HG03469 (cell line): ENCODE measurements at regions not wholly inside any gene's neighbourhood (a gene's known extent, or its start where the extent isn't known, plus 50 kb on each side); places are given as distances from the start of the nearest gene placed in this dataset.

Source experiments
- ATAC-seq: cut with Tn5 transposase; IDR thresholded peaks from one replicate; pipeline ENCODE4 v1.9.1; 2021; ENCODE audit warnings: mild to moderate bottlenecking, moderate library complexity, moderate number of reproducible peaks; ENCODE audit not compliant: unreplicated experiment

DNA sequence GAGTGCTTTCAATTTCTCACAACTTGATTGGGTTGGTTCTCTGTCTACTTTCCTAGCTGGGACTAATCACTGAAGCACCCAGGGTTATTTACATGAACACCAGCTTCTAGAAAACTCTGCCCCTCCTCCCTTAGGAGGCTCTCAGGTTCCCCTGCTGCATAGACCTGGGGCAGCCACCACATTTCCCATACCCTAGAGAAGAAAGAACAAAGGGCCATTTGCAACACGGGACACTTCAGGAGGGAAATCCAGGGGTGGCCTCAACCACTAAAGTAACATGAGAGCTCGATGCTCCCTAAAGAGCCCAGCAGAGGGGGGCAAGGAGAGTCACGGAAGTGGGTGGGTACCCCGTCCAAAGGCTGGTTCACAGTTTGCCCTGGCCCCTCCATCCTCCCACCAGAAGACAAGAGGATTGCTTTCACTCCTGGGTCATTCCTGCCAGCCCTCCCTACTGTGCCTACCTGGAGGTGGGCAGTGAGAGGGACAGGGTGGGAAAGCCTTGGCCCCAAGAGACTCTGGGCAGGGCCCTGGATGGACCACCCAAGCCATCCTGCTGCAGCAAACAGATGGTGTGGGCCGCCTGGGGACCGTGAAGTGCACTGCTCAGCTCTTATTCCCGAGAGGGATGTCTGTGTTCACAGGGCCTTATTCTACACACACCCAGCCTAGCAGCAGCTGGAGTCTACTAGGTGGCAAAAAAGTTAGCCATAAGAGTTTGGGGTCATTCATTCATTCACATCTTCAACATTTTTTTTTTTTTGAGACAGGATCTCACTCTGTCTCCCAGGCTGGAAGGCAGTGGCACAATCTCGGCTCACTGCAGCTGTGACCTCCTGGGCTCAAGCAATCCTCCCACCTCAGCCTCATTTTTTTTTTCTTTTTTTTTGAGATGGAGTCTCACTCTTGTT is 392.1 kb downstream of the SOX9 start:
- no peak for ATAC-seq

DNA sequence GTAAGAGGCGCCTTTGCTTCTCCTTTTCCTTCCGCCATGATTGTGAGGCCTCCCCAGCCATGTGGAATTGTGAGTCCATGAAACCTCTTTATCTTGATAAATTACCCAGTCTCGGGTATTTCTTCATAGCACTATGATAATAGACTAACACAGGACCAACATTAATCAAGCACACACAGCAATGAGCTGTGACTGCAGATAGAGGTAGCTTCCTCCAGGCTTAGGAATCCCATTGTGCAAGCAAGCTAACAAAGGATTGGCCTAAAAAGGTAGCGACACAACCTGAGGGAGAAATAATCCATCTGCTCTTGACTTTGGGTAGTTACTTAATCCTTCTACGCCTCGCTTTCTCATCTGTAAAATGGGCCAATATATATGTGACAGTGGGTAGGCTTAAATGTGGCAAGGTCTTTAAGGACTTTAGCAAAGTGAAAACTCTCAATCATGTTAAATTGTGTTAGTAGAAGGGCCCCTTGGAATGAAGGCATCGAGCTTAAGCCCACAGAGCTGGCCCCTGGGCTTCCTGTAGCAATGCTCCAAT is 393.6 kb downstream of the SOX9 start:
- ATAC-seq = no peak

DNA sequence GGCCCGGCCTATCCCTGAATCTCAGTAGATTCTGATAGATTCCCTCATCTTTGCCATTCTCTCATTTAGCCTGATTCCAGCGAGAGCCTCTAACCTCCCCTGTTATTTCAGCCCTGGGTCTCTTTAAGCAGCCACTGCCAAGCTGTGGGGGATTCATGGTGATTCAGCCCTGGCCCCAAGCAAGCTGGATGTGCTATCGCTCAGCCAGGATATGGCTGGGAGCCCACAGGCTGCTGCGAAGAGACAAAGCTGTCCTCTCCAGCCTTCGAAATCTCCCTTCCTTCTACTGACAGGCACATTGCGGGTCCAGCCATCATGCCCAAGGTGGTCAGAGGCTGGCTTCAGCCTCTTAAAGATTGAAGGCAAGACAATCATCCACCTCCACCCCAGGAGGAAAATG is 394.1 kb downstream of the SOX9 start:
- ATAC-seq = no peak

DNA sequence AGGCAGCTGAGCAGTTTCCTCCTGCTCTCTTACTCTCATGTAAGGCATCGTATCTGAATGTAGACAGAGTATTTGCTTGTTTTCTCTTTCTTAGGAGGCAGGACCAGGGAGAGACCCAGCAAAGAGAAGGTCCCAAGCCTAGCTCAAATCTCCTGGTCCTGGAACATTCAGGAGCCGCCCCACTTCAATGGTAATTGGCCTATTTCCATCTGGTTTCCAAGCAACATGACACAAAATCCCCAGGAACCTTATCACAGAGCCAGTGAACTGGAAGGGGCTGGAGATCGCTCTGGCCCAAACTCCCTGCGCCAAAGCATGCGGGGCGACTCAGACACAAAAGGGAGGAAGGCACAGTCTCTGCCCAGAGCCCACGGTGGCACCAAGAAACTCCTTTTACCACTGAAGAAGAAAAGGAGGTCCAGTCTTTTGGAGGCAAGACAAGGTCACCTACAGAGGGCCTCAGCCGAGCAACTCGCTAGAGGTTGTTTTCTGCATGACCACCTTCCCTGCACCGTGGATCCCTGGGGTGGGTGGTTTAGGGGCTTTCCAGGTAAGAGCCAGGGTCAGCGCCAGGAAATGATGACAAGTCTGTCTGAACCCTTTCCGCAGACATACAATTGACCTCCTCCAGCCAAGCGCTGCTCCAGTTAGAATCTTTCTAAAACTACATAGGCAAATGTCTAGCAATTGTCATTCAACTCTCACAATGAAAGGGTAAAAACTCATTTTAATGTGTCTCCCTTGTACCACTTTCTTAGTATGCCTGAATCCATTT is 394.7 kb downstream of the SOX9 start:
- no peak for ATAC-seq

DNA sequence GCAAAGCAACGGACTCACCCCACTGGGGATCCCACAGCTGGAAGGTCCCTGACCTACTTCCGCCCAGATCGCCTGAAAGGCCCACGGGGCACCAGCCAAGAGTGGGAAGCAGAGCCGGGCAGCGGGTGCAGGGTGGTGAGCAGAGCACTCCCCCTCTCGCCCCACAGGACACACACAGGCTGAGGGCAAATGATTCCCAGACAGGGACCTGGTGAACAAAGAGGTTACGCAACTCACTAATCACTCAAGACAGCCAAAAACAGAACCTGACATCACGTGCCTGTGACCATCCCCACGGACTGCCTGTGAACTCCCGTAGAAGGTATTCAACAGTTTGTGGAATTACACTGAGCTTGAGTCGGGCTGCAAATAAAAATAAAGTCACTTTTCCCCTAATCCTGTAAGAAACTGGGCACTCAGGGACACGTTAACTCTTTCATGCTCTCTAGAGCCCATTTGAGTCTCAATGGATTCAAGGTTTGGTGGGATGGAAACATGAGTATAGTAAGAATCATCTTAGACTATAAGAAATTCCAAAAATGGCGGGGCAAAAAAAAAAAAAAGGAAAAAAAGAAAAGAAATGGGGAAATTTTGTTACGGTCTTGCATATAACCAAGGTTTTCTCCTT is 396.1 kb downstream of the SOX9 start:
- no peak for ATAC-seq

DNA sequence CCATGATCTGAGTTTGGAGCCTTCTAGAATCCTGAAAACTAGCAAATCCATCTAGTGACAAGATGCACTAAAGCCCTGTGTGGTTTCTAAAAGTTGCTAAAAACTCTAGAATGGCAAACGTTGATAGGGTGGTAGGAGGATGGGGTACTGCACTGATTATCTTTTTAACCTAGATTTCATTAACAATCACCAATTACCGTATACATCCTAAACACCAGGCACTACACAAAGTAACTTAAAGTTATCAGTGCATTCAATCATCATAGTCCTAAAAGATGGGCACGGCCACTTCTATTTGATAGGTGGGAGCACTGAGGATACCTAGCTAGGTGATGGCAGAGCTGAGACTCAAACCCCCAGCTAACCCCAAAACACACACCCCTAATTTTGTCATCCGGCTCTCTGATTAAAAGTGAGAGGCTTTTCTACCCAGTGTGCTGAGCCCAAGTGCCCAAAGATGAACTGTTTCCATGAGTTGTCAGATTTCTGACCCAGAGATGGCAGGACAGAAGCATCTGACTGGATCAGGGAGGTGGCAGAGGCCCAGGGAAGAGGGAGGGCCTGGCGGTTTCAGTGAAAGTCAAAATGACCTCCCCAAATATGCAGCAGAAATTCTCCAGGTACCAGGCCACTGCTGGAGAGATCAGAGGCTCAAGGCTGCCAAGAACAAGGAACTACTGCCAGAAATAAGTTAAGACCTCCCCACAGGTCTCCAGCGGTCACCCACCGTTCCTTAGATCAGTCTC is 396.8 kb downstream of the SOX9 start:
- no peak for ATAC-seq

DNA sequence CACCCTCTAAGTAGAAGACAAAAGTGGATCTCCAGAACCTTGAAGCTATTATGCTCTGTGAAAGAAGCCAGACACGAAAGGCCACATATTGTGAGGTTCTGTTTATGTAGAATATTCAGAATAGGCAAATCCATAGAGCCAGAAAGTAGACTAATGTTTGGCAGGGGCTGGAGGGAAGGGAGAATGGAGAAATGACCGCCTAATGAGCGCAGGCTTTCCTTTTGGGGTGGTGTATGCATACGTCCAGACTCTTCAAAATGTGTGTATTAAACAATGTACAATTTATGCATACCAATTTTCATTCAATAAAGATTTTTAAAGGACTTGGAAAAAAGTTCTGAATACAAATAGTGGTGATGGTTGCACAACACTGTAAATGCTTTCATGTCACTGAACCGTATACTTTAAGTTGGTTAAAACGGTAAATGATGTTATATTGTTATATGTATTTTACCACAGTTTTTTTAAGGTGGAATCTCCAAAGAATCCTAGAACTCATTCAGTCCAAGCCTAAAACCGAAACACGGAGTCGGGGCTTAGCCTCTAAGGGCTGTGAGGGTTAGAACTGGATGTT is 397.4 kb downstream of the SOX9 start:
- no peak for ATAC-seq

DNA sequence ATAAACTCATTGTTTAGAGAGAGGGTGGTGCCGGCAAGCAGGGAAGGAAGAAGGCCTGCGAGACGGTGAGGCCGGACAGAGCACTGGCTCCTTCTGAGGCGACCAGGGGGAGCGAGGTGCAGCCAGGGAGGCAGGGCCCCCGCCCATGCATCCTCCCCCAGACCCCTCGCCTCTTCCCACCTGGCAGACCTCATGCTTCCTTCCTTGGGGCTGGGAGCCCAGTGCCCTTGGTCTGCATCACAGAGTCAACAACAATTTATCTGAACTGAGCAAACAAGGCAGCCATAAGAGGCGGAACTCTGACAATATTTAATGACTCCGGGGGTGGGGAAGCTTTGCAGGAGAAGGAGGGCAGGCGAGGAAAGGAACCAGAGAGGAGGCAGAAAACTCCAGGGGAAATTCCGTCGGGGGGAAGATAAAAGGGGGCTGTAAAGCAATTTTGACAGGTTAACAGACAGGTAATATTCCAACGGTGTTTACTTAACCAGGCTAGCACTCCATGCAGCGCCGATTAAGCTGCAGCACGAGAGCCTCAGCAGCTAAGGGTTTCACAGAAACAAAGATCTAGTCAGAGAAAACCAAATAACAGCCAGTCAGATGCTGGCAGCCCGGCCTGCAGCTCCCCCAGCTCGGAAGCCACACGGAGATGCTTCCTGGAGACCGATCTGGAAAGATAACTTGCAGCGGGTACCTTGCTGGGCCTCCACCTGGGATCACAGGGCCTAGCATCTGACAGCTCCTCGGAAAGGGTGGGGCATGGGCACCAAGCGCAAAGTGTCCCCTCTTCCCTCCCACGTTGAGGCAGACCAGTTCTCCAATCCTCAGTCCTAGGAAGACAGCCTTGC is 398.2 kb downstream of the SOX9 start:
- ATAC-seq = no peak

DNA sequence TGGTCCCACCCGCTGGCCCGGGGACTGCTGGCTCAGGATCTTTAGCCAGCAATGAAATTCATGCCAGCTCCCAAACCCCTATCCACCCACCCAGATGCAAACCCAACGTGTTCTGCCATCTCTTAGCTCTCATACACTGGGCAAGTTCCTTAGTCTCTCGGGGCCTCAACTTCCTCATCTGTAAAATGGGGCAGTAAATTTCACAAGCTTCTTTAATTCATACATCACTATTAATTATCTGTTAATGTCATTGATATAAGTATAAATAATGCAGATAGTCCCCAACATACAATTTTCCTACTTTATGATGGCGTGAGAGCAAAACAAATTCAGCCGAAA is 398.7 kb downstream of the SOX9 start:
- ATAC-seq = no peak

DNA sequence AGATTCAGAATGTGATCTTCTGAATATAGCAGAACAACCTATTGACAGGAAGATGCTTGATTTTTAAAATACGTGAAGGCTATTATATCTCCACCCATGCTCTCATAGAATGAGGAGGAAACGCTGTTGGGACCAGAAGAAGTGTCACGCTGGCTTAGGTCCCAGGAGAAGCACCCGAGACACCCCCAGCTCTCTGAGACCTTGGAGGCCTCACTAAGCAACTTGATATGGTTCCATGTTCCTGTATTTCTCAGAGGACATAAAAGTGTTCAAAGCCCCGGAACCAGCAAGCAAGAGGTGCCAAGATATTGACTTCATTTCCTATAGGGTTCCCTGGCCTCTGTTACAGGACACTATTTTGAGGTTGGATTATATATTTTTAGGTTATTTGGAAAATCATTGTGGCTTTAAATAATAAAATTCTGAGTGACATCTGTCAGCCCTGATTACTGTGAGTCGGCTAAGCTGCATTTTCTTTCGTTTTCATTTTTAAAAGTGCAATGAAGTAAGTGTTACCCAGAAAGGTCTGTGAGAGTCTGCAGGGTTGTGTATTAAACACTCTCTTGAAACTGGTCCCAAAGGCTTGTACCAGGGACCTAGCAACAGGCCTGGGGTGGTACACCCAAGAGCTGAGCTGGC is 400.0 kb downstream of the SOX9 start:
- no peak for ATAC-seq

DNA sequence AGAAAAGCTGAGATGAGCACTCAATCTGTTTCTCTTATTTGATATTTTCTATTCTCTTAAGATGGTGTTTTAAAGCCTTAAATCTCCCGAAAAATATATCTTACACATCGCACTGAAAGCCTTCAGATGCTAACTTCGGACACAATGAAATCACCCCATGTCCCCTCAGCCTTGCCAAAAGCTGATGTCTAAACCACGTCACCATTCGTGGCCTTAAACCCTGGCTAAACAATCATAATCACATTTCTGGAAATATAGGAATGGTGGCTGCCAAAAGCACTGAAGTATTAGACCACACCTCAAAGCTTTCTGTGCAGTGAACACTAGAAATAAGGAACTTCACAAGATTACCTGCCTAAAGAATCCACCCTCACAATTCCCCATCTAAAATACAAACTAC is 402.7 kb downstream of the SOX9 start:
- ATAC-seq = no peak

DNA sequence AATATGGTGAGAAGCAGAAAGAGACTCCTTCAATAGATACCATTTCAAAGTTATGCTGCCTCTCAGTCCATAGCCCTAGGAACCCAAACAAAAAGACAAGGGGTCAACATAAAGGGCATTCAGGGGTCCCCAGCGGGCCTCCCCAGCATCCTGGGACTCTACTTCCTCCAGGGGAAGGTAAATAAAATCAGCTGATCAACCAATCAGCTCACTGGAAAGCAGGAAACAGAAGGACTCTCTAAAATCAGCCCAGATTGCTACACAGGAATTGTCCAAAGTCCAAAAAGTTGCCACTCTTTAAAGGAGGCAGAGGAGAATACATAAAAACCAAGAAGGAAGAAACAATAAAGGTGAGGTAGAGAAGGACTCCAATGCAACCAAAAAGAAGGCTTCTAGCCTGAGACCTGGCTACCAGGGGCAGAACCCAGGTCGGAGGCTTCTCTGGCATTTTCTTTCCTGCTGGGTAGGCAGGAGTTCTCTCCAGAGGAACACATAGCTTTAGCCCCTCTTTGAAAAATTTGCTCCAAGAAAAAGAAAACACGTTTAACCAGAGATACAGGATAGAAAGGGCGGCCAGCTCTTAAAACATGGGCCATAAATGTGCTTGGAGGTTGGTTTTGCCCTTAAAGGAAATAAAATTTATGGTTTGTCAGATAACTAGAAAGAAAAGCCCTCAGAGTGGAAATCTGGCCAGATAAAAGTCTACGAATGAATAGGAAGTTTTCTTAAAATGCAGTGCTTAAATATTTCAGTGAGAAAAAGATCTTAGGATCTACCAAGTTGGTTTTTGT is 404.6 kb downstream of the SOX9 start:
- ATAC-seq = no peak

DNA sequence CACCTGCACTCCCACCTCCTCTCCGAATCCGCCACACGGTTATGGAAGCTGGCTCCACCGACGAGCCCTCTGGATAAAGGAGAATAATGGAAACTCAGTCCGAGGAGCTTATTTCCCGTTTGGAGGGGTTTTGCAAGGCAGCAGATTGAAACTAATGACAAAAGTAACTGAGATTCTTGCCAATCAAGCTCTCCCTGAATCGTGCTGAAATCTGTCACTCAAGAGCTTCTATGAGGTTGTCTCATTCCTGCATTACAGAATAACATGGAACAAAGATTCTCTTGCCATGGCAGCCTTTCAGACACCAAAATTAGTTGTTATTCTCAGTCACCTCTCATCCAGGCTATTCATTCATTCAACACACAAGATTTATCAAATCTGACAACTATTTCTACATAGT is 405.9 kb downstream of the SOX9 start:
- no peak for ATAC-seq

DNA sequence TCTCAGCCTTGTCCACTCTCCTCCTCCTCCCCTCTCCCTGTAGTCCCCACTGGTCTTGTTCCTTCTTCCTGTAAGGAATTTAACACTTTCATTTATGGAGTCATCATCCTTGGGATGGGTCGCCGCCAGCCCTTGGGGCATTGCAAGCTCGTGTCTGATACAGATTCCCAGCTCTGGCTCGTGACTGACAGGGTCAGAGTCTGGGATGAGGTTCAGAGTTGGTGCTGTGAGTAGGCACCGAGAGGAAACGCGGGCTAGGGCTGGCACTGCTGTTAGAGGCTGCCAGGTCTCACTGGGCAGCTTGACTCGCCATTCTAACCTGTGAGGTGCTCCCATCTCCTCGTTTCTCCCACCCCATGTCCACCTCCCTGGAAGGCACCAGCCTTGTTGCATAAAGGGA is 407.0 kb downstream of the SOX9 start:
- no peak for ATAC-seq

DNA sequence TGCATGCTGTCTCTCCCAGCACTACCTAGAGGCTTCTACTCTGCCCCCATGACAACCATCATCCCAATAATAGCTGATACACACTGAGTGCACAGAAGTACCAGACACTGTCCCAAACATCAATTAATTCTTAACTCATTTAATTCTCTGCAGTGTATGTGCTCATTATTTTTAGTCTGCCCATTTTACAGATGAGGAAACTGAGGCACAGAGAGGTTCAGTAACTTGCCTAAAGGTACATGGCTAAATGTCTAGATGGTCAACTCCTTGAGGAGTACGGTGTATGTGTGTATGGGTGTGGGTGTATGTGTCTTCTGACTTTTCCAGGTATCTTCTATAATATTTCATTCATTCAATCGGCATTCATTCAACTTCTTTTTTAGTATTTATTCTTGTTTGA is 407.9 kb downstream of the SOX9 start:
- no peak for ATAC-seq

DNA sequence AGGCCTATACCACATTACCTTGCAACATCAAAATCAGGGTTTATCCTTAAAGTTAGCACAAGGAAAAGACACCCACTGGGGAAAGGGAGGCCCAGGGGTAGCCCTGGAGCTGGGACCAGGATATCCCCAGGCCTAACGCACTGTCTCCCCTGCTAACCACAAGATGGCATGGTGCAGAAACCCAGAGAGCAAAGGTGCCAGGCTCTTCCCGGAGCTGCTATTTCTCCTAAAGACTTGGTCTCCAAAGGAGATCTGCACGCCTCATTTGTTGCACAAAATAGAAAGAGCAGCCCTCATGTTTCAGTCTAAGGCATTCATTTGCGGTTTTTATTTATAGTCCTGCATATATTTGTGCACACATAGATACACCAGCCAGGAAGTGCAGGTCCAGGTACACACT is 408.6 kb downstream of the SOX9 start:
- no peak for ATAC-seq

DNA sequence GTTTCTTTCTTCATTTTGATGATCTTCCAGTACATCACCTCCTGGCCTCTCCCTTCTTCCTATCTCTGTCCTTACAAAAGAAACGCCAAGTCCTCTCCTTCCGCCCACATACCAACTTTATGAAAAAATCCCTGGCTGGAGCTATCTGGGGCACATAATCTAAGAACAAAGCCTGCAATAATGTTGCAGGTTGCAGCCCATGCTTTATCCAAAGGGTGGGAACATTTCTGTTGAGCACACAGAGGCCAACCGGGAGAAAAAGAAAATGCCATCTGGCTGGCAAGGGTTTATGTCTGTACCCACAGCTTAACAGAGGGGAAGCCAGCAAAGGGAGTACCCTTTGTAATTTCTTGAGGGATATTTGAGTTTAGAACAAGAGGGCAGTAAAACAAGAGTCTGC is 409.6 kb downstream of the SOX9 start:
- ATAC-seq = no peak

DNA sequence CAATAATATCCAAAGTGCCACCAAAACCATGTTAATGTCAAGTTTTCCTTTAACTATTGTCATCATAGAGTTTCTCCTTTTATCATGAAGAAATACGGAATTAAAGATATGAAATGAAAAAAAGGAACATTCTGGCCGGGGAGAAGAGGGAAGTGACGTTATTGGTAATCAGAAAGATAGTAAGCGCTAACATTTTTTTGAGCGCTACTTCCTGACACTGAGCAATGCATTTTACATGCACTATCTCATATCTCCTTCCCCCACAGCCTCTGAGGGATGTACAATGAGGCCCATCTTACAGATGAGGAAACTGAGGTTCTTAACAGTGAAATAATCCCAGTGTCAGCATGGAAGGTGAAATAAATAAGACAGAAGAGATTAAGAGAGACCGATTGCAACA is 410.9 kb downstream of the SOX9 start:
- ATAC-seq = no peak
